ENCODE measurements at regions not wholly inside any gene's neighbourhood (a gene's known extent, or its start where the extent isn't known, plus 50 kb on each side); places are given as distances from the start of the nearest gene placed in this dataset.
"Not testable (repeated sequence)": the region's sequence is repeated elsewhere in the genome, so short reads cannot be mapped to it uniquely, and the experiment has no call there.

DNA sequence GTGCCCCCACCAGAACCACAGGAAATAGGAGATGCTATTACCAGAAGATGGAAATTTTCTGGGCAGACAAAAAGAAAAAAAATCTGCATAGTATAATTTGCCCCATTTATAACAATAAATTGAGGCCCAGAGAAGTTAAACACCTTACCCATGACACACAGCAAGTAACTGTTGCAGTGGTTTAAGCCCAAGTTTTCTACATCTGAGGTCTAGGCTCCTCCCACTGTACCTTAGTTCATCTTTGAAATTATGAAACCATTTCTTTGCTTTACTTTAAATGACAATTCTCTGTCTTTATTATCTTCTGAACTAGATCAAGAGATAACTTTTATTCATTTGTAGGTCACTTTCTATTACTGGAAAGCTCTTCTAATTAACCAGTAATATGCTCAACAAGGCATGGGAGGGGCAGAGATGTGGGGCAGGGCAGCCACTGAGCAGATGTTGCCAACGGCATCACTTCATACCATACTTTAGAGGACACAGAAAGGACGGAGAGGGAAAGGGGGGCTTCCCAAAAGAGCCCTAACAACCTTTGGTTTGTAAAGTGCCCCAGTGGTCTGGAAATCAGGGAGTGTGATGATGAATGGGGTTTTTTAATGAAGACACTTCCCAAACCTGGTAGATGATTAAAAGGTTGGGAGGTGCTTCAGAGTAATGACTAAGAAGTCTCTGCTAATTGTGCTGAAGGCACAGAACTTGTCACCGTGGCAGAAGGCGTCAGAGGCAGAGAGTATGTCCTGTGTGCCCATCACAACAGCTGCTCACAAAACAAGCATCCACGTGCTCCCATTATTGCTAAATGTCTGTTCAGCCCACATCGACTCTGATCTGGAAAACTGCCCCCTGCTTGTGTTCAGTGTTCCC lies 342.5 kb downstream of the SHQ1 start:
- Histone ChIP-seq H3K9me3 (ENCODE audit: low read length) (no peaks in the 10 kb centered on the region), H2AFZ (ENCODE audit: low read length) (no peak overlapping the region), H3K27me3 (ENCODE audit: low read length) (no peaks in the 10 kb centered on the region), H3K36me3 (ENCODE audit: insufficient read depth, low read length) (no peaks in the 10 kb centered on the region), H4K20me1 (ENCODE audit: insufficient read depth, low read depth, low read length) (no peaks in the 10 kb centered on the region), H3K4me1 (ENCODE audit: low read length) (no peaks in the 10 kb centered on the region), H3K9me2 (replicated peaks; ENCODE audit: insufficient read depth, low read length) (no peaks in the 10 kb centered on the region), H3K9ac (ENCODE audit: low read length) (no peak overlapping the region), H3K79me2 (ENCODE audit: low read length) (no peaks in the 10 kb centered on the region), H3K27ac (ENCODE audit: low read length) (no peak overlapping the region), H3K4me3 (ENCODE audit: low read length) (no peak overlapping the region), H3K4me2 (ENCODE audit: low read depth, low read length, poor library complexity, severe bottlenecking) (no peak overlapping the region)
- DNase-seq = no peak

DNA sequence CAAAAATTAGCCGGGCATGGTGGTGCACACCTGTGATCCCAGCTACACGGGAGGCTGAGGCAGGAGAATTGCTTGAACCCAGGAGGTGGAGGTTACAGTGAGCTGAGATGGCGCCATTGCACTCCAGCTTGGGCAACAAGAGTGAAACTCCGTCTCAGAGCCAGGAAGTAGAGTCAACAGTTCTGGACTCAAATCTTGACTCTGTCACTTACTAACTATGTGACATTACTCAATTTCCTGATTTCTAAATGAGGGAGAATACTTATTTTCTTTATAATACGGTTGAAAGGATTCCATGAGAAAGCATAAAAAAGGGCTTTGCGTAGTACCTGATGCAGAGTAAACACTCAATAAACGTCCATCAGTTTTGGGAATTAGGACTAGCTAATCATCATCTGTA lies 350.7 kb downstream of the SHQ1 start:
- H3K4me1 ChIP-seq (ENCODE audit: low read length); H3K9me2 ChIP-seq (replicated peaks; ENCODE audit: insufficient read depth, low read length); H3K4me3 ChIP-seq (ENCODE audit: low read length); H2AFZ ChIP-seq (ENCODE audit: low read length); H3K9me3 ChIP-seq (ENCODE audit: low read length); H4K20me1 ChIP-seq (ENCODE audit: insufficient read depth, low read depth, low read length); H3K36me3 ChIP-seq (ENCODE audit: insufficient read depth, low read length); DNase-seq; H3K9ac ChIP-seq (ENCODE audit: low read length); H3K27ac ChIP-seq (ENCODE audit: low read length); H3K4me2 ChIP-seq (ENCODE audit: low read depth, low read length, poor library complexity, severe bottlenecking); H3K79me2 ChIP-seq (ENCODE audit: low read length); H3K27me3 ChIP-seq (ENCODE audit: low read length): not testable (repeated sequence)

DNA sequence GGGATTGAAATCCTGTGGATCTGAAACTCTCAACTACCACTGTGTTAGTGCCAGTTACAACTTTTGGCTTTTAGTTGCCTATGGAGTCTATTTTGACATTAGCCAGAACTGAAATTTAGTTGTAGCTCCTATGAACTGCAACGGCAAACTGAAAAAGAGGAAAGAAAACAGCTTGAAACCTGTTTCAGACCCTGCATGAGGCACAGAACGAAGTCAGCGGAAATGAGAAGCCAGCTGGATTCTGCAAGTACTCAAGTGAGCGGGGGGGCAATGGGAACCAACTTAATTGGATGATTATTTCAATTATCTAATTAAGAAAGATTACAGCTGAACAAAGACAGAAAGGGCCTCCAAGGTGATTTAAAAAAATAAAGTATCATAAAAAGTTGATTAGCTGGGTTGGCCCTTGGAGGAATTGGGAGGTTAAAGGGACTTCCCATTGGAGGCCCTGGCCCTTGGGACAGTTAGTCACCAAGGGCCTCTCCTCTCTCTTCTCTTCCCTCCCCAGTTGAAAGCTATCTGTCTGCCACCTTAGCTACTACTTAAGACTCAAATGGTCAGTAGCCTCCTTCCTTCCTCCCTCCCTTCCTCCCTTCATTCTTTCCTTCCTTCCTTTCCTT lies 352.1 kb downstream of the SHQ1 start:
- no peaks in the 10 kb centered on the region for H3K27me3 ChIP-seq (ENCODE audit: low read length)
- no peaks in the 10 kb centered on the region for H3K79me2 ChIP-seq (ENCODE audit: low read length)
- H4K20me1 ChIP-seq (ENCODE audit: insufficient read depth, low read depth, low read length) = no peaks in the 10 kb centered on the region
- H3K4me2 ChIP-seq (ENCODE audit: low read depth, low read length, poor library complexity, severe bottlenecking) = no peak overlapping the region
- H3K9ac ChIP-seq (ENCODE audit: low read length) = no peak overlapping the region
- H3K36me3 ChIP-seq (ENCODE audit: insufficient read depth, low read length) = no peaks in the 10 kb centered on the region
- no peak overlapping the region for H2AFZ ChIP-seq (ENCODE audit: low read length)
- H3K4me3 ChIP-seq (ENCODE audit: low read length) = no peak overlapping the region
- H3K4me1 ChIP-seq (ENCODE audit: low read length) = no peaks in the 10 kb centered on the region
- H3K27ac ChIP-seq (ENCODE audit: low read length) = no peak overlapping the region
- H3K9me3 ChIP-seq (ENCODE audit: low read length) = no peaks in the 10 kb centered on the region
- no peak for DNase-seq
- H3K9me2 ChIP-seq (replicated peaks; ENCODE audit: insufficient read depth, low read length) = no peaks in the 10 kb centered on the region

DNA sequence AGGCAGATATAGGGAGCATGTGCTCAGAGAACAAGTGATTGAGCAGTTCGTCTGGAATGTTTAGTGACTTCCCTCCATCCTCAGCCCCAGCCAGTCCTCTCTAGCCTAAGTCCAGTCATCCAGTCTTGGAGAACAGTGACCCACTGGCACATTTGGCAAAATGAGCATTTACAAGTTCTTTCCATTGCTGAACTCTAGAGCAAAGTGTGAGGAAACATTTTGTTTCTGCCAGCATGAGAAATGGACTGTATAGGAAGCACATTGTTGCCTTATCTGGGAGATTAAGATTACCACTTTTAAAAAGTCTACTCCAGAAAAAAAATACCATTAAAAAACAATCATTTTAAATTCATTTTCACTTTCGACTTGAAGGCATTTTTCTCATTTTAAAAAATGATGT lies 353.6 kb downstream of the SHQ1 start:
- H4K20me1 ChIP-seq (ENCODE audit: insufficient read depth, low read depth, low read length) = no peaks in the 10 kb centered on the region
- no peaks in the 10 kb centered on the region for H3K9me2 ChIP-seq (replicated peaks; ENCODE audit: insufficient read depth, low read length)
- H3K36me3 ChIP-seq (ENCODE audit: insufficient read depth, low read length) = no peaks in the 10 kb centered on the region
- no peak for DNase-seq
- no peak overlapping the region for H3K9ac ChIP-seq (ENCODE audit: low read length)
- H3K4me2 ChIP-seq (ENCODE audit: low read depth, low read length, poor library complexity, severe bottlenecking) = no peak overlapping the region
- H3K4me1 ChIP-seq (ENCODE audit: low read length) = no peaks in the 10 kb centered on the region
- H3K27ac ChIP-seq (ENCODE audit: low read length) = no peak overlapping the region
- H3K79me2 ChIP-seq (ENCODE audit: low read length) = no peaks in the 10 kb centered on the region
- no peak overlapping the region for H2AFZ ChIP-seq (ENCODE audit: low read length)
- H3K27me3 ChIP-seq (ENCODE audit: low read length) = no peaks in the 10 kb centered on the region
- H3K9me3 ChIP-seq (ENCODE audit: low read length) = no peaks in the 10 kb centered on the region
- H3K4me3 ChIP-seq (ENCODE audit: low read length) = no peak overlapping the region

DNA sequence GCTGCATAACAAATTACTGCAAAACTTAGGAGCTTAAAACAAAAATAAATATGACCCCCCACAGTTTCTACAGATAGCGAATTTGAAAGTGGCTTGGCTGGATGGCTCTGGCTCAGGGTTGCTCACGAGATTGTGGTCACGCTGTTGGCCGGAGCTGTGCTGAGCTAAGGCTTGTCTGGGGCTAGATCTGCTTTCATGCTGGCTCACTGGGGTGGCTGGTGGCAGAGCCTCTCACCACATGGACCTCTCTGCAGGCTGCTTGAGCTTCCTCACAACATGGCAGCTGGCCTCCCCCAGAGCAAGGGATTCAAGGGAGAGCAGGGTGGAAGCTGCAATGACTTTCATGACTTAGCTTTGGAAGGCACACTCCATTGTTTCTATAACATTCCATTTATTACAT lies 354.1 kb downstream of the SHQ1 start:
- no peak overlapping the region for H3K9ac ChIP-seq (ENCODE audit: low read length)
- no peaks in the 10 kb centered on the region for H3K9me2 ChIP-seq (replicated peaks; ENCODE audit: insufficient read depth, low read length)
- H2AFZ ChIP-seq (ENCODE audit: low read length) = no peak overlapping the region
- DNase-seq = no peak
- H3K36me3 ChIP-seq (ENCODE audit: insufficient read depth, low read length) = no peaks in the 10 kb centered on the region
- no peak overlapping the region for H3K4me3 ChIP-seq (ENCODE audit: low read length)
- H3K27me3 ChIP-seq (ENCODE audit: low read length) = no peaks in the 10 kb centered on the region
- H3K9me3 ChIP-seq (ENCODE audit: low read length) = no peaks in the 10 kb centered on the region
- H3K4me2 ChIP-seq (ENCODE audit: low read depth, low read length, poor library complexity, severe bottlenecking) = no peak overlapping the region
- H3K4me1 ChIP-seq (ENCODE audit: low read length) = no peaks in the 10 kb centered on the region
- no peaks in the 10 kb centered on the region for H4K20me1 ChIP-seq (ENCODE audit: insufficient read depth, low read depth, low read length)
- no peaks in the 10 kb centered on the region for H3K79me2 ChIP-seq (ENCODE audit: low read length)
- H3K27ac ChIP-seq (ENCODE audit: low read length) = no peak overlapping the region

- no peaks in the 10 kb centered on the region for H3K9me3 ChIP-seq (ENCODE audit: low read length)
- no peak overlapping the region for H2AFZ ChIP-seq (ENCODE audit: low read length)
- no peak overlapping the region for H3K9ac ChIP-seq (ENCODE audit: low read length)
- no peaks in the 10 kb centered on the region for H3K36me3 ChIP-seq (ENCODE audit: insufficient read depth, low read length)
- no peaks in the 10 kb centered on the region for H4K20me1 ChIP-seq (ENCODE audit: insufficient read depth, low read depth, low read length)
- no peaks in the 10 kb centered on the region for H3K27me3 ChIP-seq (ENCODE audit: low read length)
- H3K4me2 ChIP-seq (ENCODE audit: low read depth, low read length, poor library complexity, severe bottlenecking) = no peak overlapping the region
- DNase-seq = no peak
- H3K27ac ChIP-seq (ENCODE audit: low read length) = no peak overlapping the region
- no peaks in the 10 kb centered on the region for H3K79me2 ChIP-seq (ENCODE audit: low read length)
- H3K4me1 ChIP-seq (ENCODE audit: low read length) = no peaks in the 10 kb centered on the region
- no peak overlapping the region for H3K4me3 ChIP-seq (ENCODE audit: low read length)
- no peaks in the 10 kb centered on the region for H3K9me2 ChIP-seq (replicated peaks; ENCODE audit: insufficient read depth, low read length)
Observed at GRCh38 chr3:72492240-72492639, 356.0 kb downstream of the SHQ1 start.

DNA sequence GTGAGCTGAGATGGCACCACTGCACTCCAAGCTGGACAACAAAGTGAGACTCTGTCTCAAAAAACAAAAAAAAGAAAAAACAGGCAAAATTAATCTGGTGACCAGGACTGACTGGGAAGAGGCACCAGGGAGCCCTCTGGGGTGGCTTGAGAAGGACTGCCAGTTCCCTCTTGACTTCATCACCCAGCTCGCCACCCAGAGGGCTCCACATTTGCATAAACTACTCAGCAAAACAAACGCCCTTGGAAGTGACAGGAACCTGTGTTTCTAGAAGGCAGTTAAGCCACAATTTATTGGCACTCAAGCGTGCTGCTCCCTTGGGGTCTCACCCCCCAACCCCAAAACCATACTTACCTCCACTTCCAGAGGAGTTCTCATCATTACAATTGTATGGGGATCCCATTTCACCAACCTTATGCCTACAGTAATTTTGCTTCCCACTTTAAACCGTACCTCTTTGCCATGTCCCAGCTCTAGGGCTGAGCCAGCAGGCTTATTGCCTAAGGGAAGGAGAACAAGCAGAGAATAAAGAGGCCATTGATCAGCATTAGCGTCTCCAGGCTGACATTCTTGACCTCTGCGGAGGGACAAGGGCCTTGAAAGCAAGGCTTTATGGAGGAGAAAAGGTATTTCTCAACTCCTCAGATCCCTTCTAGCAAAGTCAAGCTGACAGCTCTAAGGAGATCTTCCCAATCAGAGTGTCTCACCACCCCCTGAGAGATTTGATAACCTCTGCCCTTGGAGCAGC lies 357.4 kb downstream of the SHQ1 start:
- H3K9me3 ChIP-seq (ENCODE audit: low read length) = no peaks in the 10 kb centered on the region
- H3K4me2 ChIP-seq (ENCODE audit: low read depth, low read length, poor library complexity, severe bottlenecking) = no peak overlapping the region
- H3K4me3 ChIP-seq (ENCODE audit: low read length) = no peak overlapping the region
- H3K9ac ChIP-seq (ENCODE audit: low read length) = no peak overlapping the region
- no peaks in the 10 kb centered on the region for H4K20me1 ChIP-seq (ENCODE audit: insufficient read depth, low read depth, low read length)
- no peaks in the 10 kb centered on the region for H3K9me2 ChIP-seq (replicated peaks; ENCODE audit: insufficient read depth, low read length)
- no peaks in the 10 kb centered on the region for H3K36me3 ChIP-seq (ENCODE audit: insufficient read depth, low read length)
- no peak for DNase-seq
- H3K4me1 ChIP-seq (ENCODE audit: low read length) = no peaks in the 10 kb centered on the region
- H3K27ac ChIP-seq (ENCODE audit: low read length) = no peak overlapping the region
- no peaks in the 10 kb centered on the region for H3K27me3 ChIP-seq (ENCODE audit: low read length)
- no peak overlapping the region for H2AFZ ChIP-seq (ENCODE audit: low read length)
- no peaks in the 10 kb centered on the region for H3K79me2 ChIP-seq (ENCODE audit: low read length)

DNA sequence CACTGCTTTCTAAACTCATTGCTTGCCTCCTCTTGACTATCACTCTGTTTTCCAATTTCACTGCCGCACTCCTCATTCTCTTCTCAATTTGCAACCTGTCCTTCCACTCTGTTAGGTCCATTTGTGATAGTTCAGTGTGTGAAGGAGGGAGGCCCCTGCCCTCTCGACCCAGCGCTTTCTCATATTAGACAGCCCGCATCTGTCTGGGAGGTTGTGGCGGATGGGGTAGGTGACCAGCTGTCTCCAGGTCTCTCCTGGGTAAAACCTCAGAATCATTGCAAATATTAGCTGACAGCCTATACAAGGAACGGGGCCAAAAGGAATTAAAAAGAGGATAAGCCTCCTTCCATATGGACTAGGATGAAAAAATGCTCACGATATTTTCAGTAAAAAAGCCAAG lies 358.3 kb downstream of the SHQ1 start:
- Histone ChIP-seq H3K27ac (ENCODE audit: low read length) (no peak overlapping the region), H3K4me3 (ENCODE audit: low read length) (no peak overlapping the region), H3K9ac (ENCODE audit: low read length) (no peak overlapping the region), H3K9me2 (replicated peaks; ENCODE audit: insufficient read depth, low read length) (no peaks in the 10 kb centered on the region), H2AFZ (ENCODE audit: low read length) (no peak overlapping the region), H3K36me3 (ENCODE audit: insufficient read depth, low read length) (no peaks in the 10 kb centered on the region), H3K79me2 (ENCODE audit: low read length) (no peaks in the 10 kb centered on the region), H3K4me1 (ENCODE audit: low read length) (no peaks in the 10 kb centered on the region), H3K9me3 (ENCODE audit: low read length) (no peaks in the 10 kb centered on the region), H3K4me2 (ENCODE audit: low read depth, low read length, poor library complexity, severe bottlenecking) (no peak overlapping the region), H4K20me1 (ENCODE audit: insufficient read depth, low read depth, low read length) (no peaks in the 10 kb centered on the region), H3K27me3 (ENCODE audit: low read length) (no peaks in the 10 kb centered on the region)
- DNase-seq = no peak
